ENCODE measurements at regions not wholly inside any gene's neighbourhood (a gene's known extent, or its start where the extent isn't known, plus 50 kb on each side); places are given as distances from the start of the nearest gene placed in this dataset.

- no peak for DNase-seq (ENCODE audit: low read depth, low spot score)
These were observed 264.1 kb upstream of the PLET1 start for GRCh38 chr11:112524798-112525197.

GRCh38 chr11:112525270-112525669 lies 264.6 kb upstream of the PLET1 start:
- no peaks in the 10 kb centered on the region for H4K20me1 ChIP-seq (replicated peaks; ENCODE audit: control insufficient read depth, extremely low read depth, insufficient read depth, low read length)
- H3K4me2 ChIP-seq (ENCODE audit: insufficient read depth, low read length) = no peak overlapping the region
- CTCF ChIA-PET = no interaction called here

More at GRCh38 chr11:112524798-112525197, 264.1 kb upstream of the PLET1 start:
- TF ChIP-seq EZH2 (IDR thresholded peaks at IDR 0.05; ENCODE audit: borderline replicate concordance, low read depth, low read length, severe bottlenecking) (no peak), MAX (IDR thresholded peaks at IDR 0.05; ENCODE audit: insufficient read depth, insufficient read length) (no peak), GATA2 (IDR thresholded peaks at IDR 0.05; ENCODE audit: insufficient read depth, insufficient read length, low read depth, low read length) (no peak), POLR2A (IDR thresholded peaks at IDR 0.05; ENCODE audit: low read depth, low read length) (no peak)
- TF ChIP-seq, protein P1, sequence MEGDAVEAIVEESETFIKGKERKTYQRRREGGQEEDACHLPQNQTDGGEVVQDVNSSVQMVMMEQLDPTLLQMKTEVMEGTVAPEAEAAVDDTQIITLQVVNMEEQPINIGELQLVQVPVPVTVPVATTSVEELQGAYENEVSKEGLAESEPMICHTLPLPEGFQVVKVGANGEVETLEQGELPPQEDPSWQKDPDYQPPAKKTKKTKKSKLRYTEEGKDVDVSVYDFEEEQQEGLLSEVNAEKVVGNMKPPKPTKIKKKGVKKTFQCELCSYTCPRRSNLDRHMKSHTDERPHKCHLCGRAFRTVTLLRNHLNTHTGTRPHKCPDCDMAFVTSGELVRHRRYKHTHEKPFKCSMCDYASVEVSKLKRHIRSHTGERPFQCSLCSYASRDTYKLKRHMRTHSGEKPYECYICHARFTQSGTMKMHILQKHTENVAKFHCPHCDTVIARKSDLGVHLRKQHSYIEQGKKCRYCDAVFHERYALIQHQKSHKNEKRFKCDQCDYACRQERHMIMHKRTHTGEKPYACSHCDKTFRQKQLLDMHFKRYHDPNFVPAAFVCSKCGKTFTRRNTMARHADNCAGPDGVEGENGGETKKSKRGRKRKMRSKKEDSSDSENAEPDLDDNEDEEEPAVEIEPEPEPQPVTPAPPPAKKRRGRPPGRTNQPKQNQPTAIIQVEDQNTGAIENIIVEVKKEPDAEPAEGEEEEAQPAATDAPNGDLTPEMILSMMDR (IDR thresholded peaks at IDR 0.05; ENCODE audit: extremely low read depth in 1 of 2, insufficient read depth in 1 of 2, low read depth in 1 of 2, low read length in 2 of 2) = no peak
- no peak overlapping the region for H3K4me3 ChIP-seq (replicated peaks in 1 of 3; ENCODE audit: insufficient read depth in 1 of 3, low read depth in 1 of 3, low read length in 3 of 3)
- no peaks in the 10 kb centered on the region for H3K79me2 ChIP-seq (ENCODE audit: control insufficient read depth, insufficient read depth, low read length)
- ChIA-PET CTCF (interaction anchor here (1.0 kb wide), 1 partner anchor 63 kb away, joined by 3 read pairs; no protein-coding TSS in a partner anchor), POLR2A (no interaction called here)
- no peak overlapping the region for H3K9ac ChIP-seq (replicated peaks; ENCODE audit: extremely low read depth, insufficient read depth, low read length)
- no peak overlapping the region for H2AFZ ChIP-seq (ENCODE audit: low read depth, low read length)
- no peaks in the 10 kb centered on the region for H3K36me3 ChIP-seq (ENCODE audit: control insufficient read depth in 2 of 2, extremely low read depth in 1 of 2, insufficient read depth in 2 of 2, low read length in 2 of 2)
- H3K27me3 ChIP-seq (ENCODE audit: control insufficient read depth in 2 of 2, insufficient read depth in 2 of 2, low read length in 2 of 2) = no peaks in the 10 kb centered on the region
- no peaks in the 10 kb centered on the region for H3K9me3 ChIP-seq (replicated peaks; ENCODE audit: control insufficient read depth, insufficient read depth, low read length)
- no peaks in the 10 kb centered on the region for H3K4me1 ChIP-seq (ENCODE audit: control insufficient read depth, extremely low read depth, insufficient read depth, low read length)
- BruUV-seq (replicated peaks) = no TSS peak
- no peak for FAIRE-seq
- no peaks in the 10 kb centered on the region for H3K9me1 ChIP-seq (replicated peaks; ENCODE audit: control insufficient read depth, extremely low read depth, insufficient read depth, low read length)
- intact Hi-C loops (cut with micrococcal nuclease) = no loop called here
- H4K20me1 ChIP-seq (replicated peaks; ENCODE audit: control insufficient read depth, extremely low read depth, insufficient read depth, low read length) = no peaks in the 10 kb centered on the region
- H3K4me2 ChIP-seq (ENCODE audit: insufficient read depth, low read length) = no peak overlapping the region
- no peak overlapping the region for H3K27ac ChIP-seq (ENCODE audit: insufficient read depth, low read depth, low read length)
- dilution Hi-C loops (cut with MboI; ENCODE audit: extremely low pct_ligation_motif_present, low sequenced_read_pairs) = no loop called here

More at GRCh38 chr11:112525270-112525669, 264.6 kb upstream of the PLET1 start:
- no peak overlapping the region for H3K9ac ChIP-seq (replicated peaks; ENCODE audit: extremely low read depth, insufficient read depth, low read length)
- H3K9me3 ChIP-seq (replicated peaks; ENCODE audit: control insufficient read depth, insufficient read depth, low read length) = no peaks in the 10 kb centered on the region
- intact Hi-C loops (cut with micrococcal nuclease) = no loop called here
- no peaks in the 10 kb centered on the region for H3K36me3 ChIP-seq (ENCODE audit: control insufficient read depth in 2 of 2, extremely low read depth in 1 of 2, insufficient read depth in 2 of 2, low read length in 2 of 2)
- dilution Hi-C loops (cut with MboI; ENCODE audit: extremely low pct_ligation_motif_present, low sequenced_read_pairs) = no loop called here
- no peak for DNase-seq (ENCODE audit: low read depth, low spot score)
- H2AFZ ChIP-seq (ENCODE audit: low read depth, low read length) = no peak overlapping the region
- no TSS peak for BruUV-seq (replicated peaks)
- H3K27me3 ChIP-seq (ENCODE audit: control insufficient read depth in 2 of 2, insufficient read depth in 2 of 2, low read length in 2 of 2) = no peaks in the 10 kb centered on the region
- H3K27ac ChIP-seq (ENCODE audit: insufficient read depth, low read depth, low read length) = no peak overlapping the region
- POLR2A ChIA-PET = no interaction called here
- TF ChIP-seq POLR2A (IDR thresholded peaks at IDR 0.05; ENCODE audit: low read depth, low read length) (no peak), JUN (IDR thresholded peaks at IDR 0.05; ENCODE audit: borderline replicate concordance, insufficient read depth, insufficient read length, low read depth) (no peak), FOS (IDR thresholded peaks at IDR 0.05; ENCODE audit: borderline replicate concordance, insufficient read depth, low read length) (no peak), POLR2AphosphoS5 (IDR thresholded peaks at IDR 0.05; ENCODE audit: insufficient read depth, low read depth, low read length) (no peak), MYC (IDR thresholded peaks at IDR 0.05; ENCODE audit: low read depth, low read length) (no peak), GATA2 (IDR thresholded peaks at IDR 0.05; ENCODE audit: insufficient read depth, insufficient read length, low read depth, low read length) (no peak), EZH2 (IDR thresholded peaks at IDR 0.05; ENCODE audit: borderline replicate concordance, low read depth, low read length, severe bottlenecking) (no peak), MAX (IDR thresholded peaks at IDR 0.05; ENCODE audit: insufficient read depth, insufficient read length) (no peak)
- TF ChIP-seq, protein P1 (IDR thresholded peaks at IDR 0.05; ENCODE audit: extremely low read depth in 1 of 2, insufficient read depth in 1 of 2, low read depth in 1 of 2, low read length in 2 of 2) = no peak
- no peak overlapping the region for H3K4me3 ChIP-seq (replicated peaks in 1 of 3; ENCODE audit: insufficient read depth in 1 of 3, low read depth in 1 of 3, low read length in 3 of 3)
- no peaks in the 10 kb centered on the region for H3K4me1 ChIP-seq (ENCODE audit: control insufficient read depth, extremely low read depth, insufficient read depth, low read length)
- no peaks in the 10 kb centered on the region for H3K79me2 ChIP-seq (ENCODE audit: control insufficient read depth, insufficient read depth, low read length)
- no peak for FAIRE-seq
- no peaks in the 10 kb centered on the region for H3K9me1 ChIP-seq (replicated peaks; ENCODE audit: control insufficient read depth, extremely low read depth, insufficient read depth, low read length)
